IMR-90 (cell line): ENCODE measurements at regions not wholly inside any gene's neighbourhood (a gene's known extent, or its start where the extent isn't known, plus 50 kb on each side); places are given as distances from the start of the nearest gene placed in this dataset.

ENCODE experiments used
- ATAC-seq: fragments of 200-7000 bp; cut with Tn5 transposase; 2 replicates; pipeline ENCODE4 v1.9.1; 2020; ENCODE audit warnings: low read depth, mild to moderate bottlenecking, moderate library complexity
- BruUV-seq: library from RNA; stranded (reverse); fragments of 400-500 nt; replicated peaks from 2 replicates; lab custom pipeline; 2021; lab: Mats Ljungman, UMichigan
- CTCF ChIA-PET: fragments of 300-600 bp; formaldehyde crosslinking; extraction: SDS; loops from one replicate; lab custom pipeline; 2021; ENCODE audit warnings: antibody characterized with exemption; lab: Yijun Ruan, JAX
- POLR2A ChIA-PET: fragments of 300-600 bp; sonication (Branson Sonifier 250); formaldehyde crosslinking; loops from one replicate; lab custom pipeline; 2022; ENCODE audit warnings: antibody characterized with exemption; ENCODE audit not compliant: unreplicated experiment; lab: Charles Lee
- DNase-seq: peaks from one replicate; pipeline ENCODE4 v3.0.0; 2013
- H2AFZ ChIP-seq: replicated peaks from 2 replicates; pipeline ENCODE3; 2013; ENCODE audit warnings: low read length, mild to moderate bottlenecking; ENCODE audit not compliant: poor library complexity
- H2AK5ac ChIP-seq: 2 replicates; pipeline ENCODE4 v1.6.1; 2013; ENCODE audit warnings: low read depth, low read length, inconsistent platforms
- H2AK9ac ChIP-seq: replicated peaks from 2 replicates; pipeline ENCODE3; 2013; ENCODE audit warnings: mild to moderate bottlenecking, low read depth, low read length, moderate library complexity; ENCODE audit not compliant: poor library complexity
- H2BK120ac ChIP-seq: 2 replicates; pipeline ENCODE4 v1.6.1; 2013; ENCODE audit warnings: low read depth, low read length, inconsistent platforms
- H2BK15ac ChIP-seq: 3 replicates; pipeline ENCODE4 v1.6.1; 2013; ENCODE audit warnings: low read depth, low read length, inconsistent platforms
- H2BK20ac ChIP-seq: 2 replicates; pipeline ENCODE4 v1.6.1; 2013; ENCODE audit warnings: low read depth, mild to moderate bottlenecking, inconsistent platforms, low read length, moderate library complexity
- H2BK5ac ChIP-seq: 2 replicates; pipeline ENCODE4 v1.6.1; 2013; ENCODE audit warnings: mild to moderate bottlenecking, low read depth, low read length, inconsistent platforms; ENCODE audit not compliant: poor library complexity, severe bottlenecking
- H3K14ac ChIP-seq: replicated peaks from 2 replicates; pipeline ENCODE4 v1.6.1; 2013; ENCODE audit warnings: low read depth, low read length, inconsistent platforms
- H3K18ac ChIP-seq: 2 replicates; pipeline ENCODE4 v1.6.1; 2013; ENCODE audit warnings: low read depth, low read length, control low read depth
- H3K23ac ChIP-seq: 2 replicates; pipeline ENCODE4 v1.6.1; 2013; ENCODE audit warnings: low read depth, low read length, inconsistent platforms
- H3K27ac ChIP-seq: 2 replicates; pipeline ENCODE4 v1.5.1; 2013; ENCODE audit warnings: mild to moderate bottlenecking, control low read depth, low read length; ENCODE audit not compliant: insufficient read depth
- H3K27me3 ChIP-seq: 2 replicates; pipeline ENCODE4 v1.6.1; 2013; ENCODE audit warnings: low read length; ENCODE audit not compliant: control insufficient read depth, insufficient read depth
- H3K36me3 ChIP-seq: 2 replicates; pipeline ENCODE4 v1.6.1; 2013; ENCODE audit warnings: low read length, mixed read lengths; ENCODE audit not compliant: control insufficient read depth, insufficient read depth
- H3K4ac ChIP-seq: 2 replicates; pipeline ENCODE4 v1.6.1; 2013; ENCODE audit warnings: low read depth, low read length, inconsistent platforms
- H3K4me1 ChIP-seq: 2 replicates; pipeline ENCODE4 v1.6.1; 2013; ENCODE audit warnings: low read length, mixed read lengths; ENCODE audit not compliant: control insufficient read depth, insufficient read depth
- H3K4me2 ChIP-seq: 2 replicates; pipeline ENCODE4 v1.6.1; 2013; ENCODE audit warnings: low read depth, mild to moderate bottlenecking, control low read depth, low read length, moderate library complexity
- H3K4me3 ChIP-seq: 2 replicates; pipeline ENCODE4 v1.5.1; 2013; ENCODE audit warnings: low read depth, mild to moderate bottlenecking, control low read depth, low read length, moderate library complexity; ENCODE audit not compliant: insufficient read depth
- H3K56ac ChIP-seq: 2 replicates; pipeline ENCODE4 v1.6.1; 2013; ENCODE audit warnings: low read length, inconsistent platforms; ENCODE audit not compliant: insufficient read depth; ENCODE audit errors: extremely low read depth
- H3K79me1 ChIP-seq, 2 experiments: 2 replicates each; pipeline ENCODE4 v1.6.1; 2013; ENCODE audit warnings: low read length in 2 of 2, inconsistent platforms in 1 of 2, low read depth in 1 of 2
- H3K9ac ChIP-seq: 2 replicates; pipeline ENCODE4 v1.6.1; 2013; ENCODE audit warnings: low read depth, low read length, control low read depth
- H3K9me1 ChIP-seq: 2 replicates; pipeline ENCODE4 v1.6.1; 2013; ENCODE audit warnings: low read length, inconsistent platforms; ENCODE audit not compliant: insufficient read depth
- H3K9me3 ChIP-seq: 2 replicates; pipeline ENCODE4 v1.6.1; 2013; ENCODE audit warnings: low read length; ENCODE audit not compliant: control insufficient read depth, insufficient read depth
- H4K20me1 ChIP-seq: 2 replicates; pipeline ENCODE4 v1.6.1; 2013; ENCODE audit warnings: low read length, inconsistent platforms; ENCODE audit not compliant: insufficient read depth
- H4K5ac ChIP-seq: 2 replicates; pipeline ENCODE4 v1.6.1; 2013; ENCODE audit warnings: mild to moderate bottlenecking, low read depth, low read length, control low read depth
- H4K8ac ChIP-seq, 2 experiments: 2 replicates each; pipeline ENCODE4 v1.6.1; 2013; ENCODE audit warnings: low read depth in 2 of 2, low read length in 2 of 2, control low read depth in 1 of 2, inconsistent platforms in 1 of 2
- H4K91ac ChIP-seq: 2 replicates; pipeline ENCODE4 v1.6.1; 2013; ENCODE audit warnings: low read depth, low read length, inconsistent platforms; ENCODE audit not compliant: insufficient read depth
- RAD21 ChIP-seq: IDR thresholded peaks from 2 replicates; pipeline ENCODE4 v1.6.1; 2012; ENCODE audit warnings: low read length, improper control_type of control experiment
- WGBS, 2 experiments: methylation state at CpG; one replicate each; pipeline versions ENCODE4 v1.1.5 to v1.1.7; 2013; ENCODE audit warnings: missing lambda C conversion rate in 2 of 2; ENCODE audit not compliant: insufficient read length in 1 of 2; ENCODE audit errors: extremely low coverage in 2 of 2; 5-methylcytosine and 5-hydroxymethylcytosine counted together
- dilution Hi-C: fragments of 300-500 bp; cut with HindIII; formaldehyde crosslinking; loops from one replicate; pipeline ENCODE4 v1.14.3; 2018; ENCODE audit warnings: low sequenced_read_pairs; ENCODE audit not compliant: unreplicated experiment
- in situ Hi-C: fragments of 300-500 bp; cut with MboI; formaldehyde crosslinking; loops from 3 replicates; pipeline ENCODE4 v1.14.3; 2019; ENCODE audit warnings: low sequenced_read_pairs, inconsistent platforms, mixed read lengths
- intact Hi-C: fragments of 100-400 bp; cut with micrococcal nuclease; formaldehyde crosslinking; loops from 2 replicates; pipeline ENCODE4 v1.10.0; 2022

DNA sequence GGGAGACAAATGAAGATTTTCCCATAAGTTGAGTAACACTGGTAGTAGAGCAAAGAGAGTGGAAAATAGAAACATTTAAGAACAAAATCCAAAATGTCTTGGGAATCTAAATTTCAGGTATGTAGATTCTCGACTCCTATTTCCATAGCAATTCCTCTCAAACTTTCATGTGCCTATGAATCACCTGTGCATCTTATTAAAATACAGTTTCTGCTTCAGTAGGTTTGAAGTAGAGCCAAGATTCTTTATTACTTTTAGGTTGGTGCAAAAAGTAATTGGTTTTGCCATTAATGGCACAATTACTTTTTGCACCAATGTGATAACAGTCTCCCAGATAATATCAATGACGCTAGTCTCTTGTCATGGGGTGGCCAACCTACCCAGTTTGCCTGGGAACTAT, 115.3 kb upstream of the SLC5A12 start:
- Histone ChIP-seq H2BK15ac (no peak overlapping the region), H3K36me3 (no peaks in the 10 kb centered on the region), H3K79me1 (no peaks in the 10 kb centered on the region), H2BK5ac (no peak overlapping the region), H3K9me1 (no peaks in the 10 kb centered on the region), H3K9ac (no peak overlapping the region), H2AK9ac (no peak overlapping the region), H4K8ac (no peak overlapping the region), H4K91ac (no peak overlapping the region), H3K27me3 (no peaks in the 10 kb centered on the region), H3K27ac (no peak overlapping the region), H3K14ac (no peak overlapping the region), H4K5ac (no peak overlapping the region), H3K4me1 (peaks cover 2% of the 10 kb centered on the region; the same call in 1 of the 2 replicates), H2BK120ac (no peak overlapping the region), H3K56ac (no peak overlapping the region), H2AK5ac (no peak overlapping the region), H3K4ac (no peak overlapping the region), H2AFZ (no peak overlapping the region), H3K9me3 (no peaks in the 10 kb centered on the region), H3K4me2 (no peak overlapping the region), H2BK20ac (no peak overlapping the region), H4K20me1 (no peaks in the 10 kb centered on the region), H3K4me3 (no peak overlapping the region), H3K23ac (no peak overlapping the region), H3K18ac (no peak overlapping the region)
- no TSS peak for BruUV-seq
- WGBS, 2 experiments = no CpG with 5 or more reads among the region's 2 CpGs
- in situ Hi-C loops = no loop called here
- DNase-seq (no peak), ATAC-seq (no peak)
- ChIA-PET POLR2A (no interaction called here), CTCF (no interaction called here)
- dilution Hi-C loops = no loop called here
- TF ChIP-seq RAD21 = no peak
- intact Hi-C loops = no loop called here
